WTC11 (cell line): ENCODE measurements at regions not wholly inside any gene's neighbourhood (a gene's known extent, or its start where the extent isn't known, plus 50 kb on each side); places are given as distances from the start of the nearest gene placed in this dataset.
"Not testable (repeated sequence)": the region's sequence is repeated elsewhere in the genome, so short reads cannot be mapped to it uniquely, and the experiment has no call there.

Experiments
- ATAC-seq: fragments of 200-7000 bp; cut with Tn5 transposase; 2 replicates; pipeline ENCODE4 v1.10.0; 2021; ENCODE audit warnings: mild to moderate bottlenecking, moderate library complexity
- CTCF ChIA-PET: fragments of 300-600 bp; sonication (Branson Sonifier 250); formaldehyde crosslinking; loops from one replicate; lab custom pipeline; 2021; ENCODE audit warnings: antibody characterized with exemption; lab: Charles Lee
- POLR2A ChIA-PET: fragments of 350-600 bp; sonication (Branson Sonifier 250); formaldehyde crosslinking; loops from one replicate; lab custom pipeline; 2021; ENCODE audit warnings: antibody characterized with exemption; lab: Charles Lee
- DNase-seq: peaks from one replicate; pipeline ENCODE4 v3.0.0; 2021; ENCODE audit warnings: low spot score
- H3K27ac Mint-ChIP-seq: 2 replicates; pipeline ENCODE4 v1.8.0; 2021; ENCODE audit warnings: mixed read lengths
- H3K27me3 Mint-ChIP-seq: 2 replicates; pipeline ENCODE4 v1.8.0; 2021; ENCODE audit warnings: low read depth, mild to moderate bottlenecking, moderate library complexity, mixed read lengths
- H3K36me3 Mint-ChIP-seq: 2 replicates; pipeline ENCODE4 v1.8.0; 2021; ENCODE audit warnings: mixed read lengths
- H3K4me1 Mint-ChIP-seq: 2 replicates; pipeline ENCODE4 v1.8.0; 2022; ENCODE audit warnings: mixed read lengths
- H3K4me3 Mint-ChIP-seq: 2 replicates; pipeline ENCODE4 v1.8.0; 2021; ENCODE audit warnings: mild to moderate bottlenecking, moderate library complexity, mixed read lengths
- H3K9me3 Mint-ChIP-seq: 2 replicates; pipeline ENCODE4 v1.8.0; 2021; ENCODE audit warnings: mixed read lengths
- ATF1 ChIP-seq: sonication (generic); formaldehyde crosslinking; IDR thresholded peaks from 2 replicates; pipeline ENCODE4 v1.8.1; 2023; ENCODE audit warnings: mild to moderate bottlenecking, moderate library complexity, missing genetic modification reagents
- CTCF ChIP-seq: fragments of 200-600 bp; IDR thresholded peaks from 2 replicates; pipeline ENCODE4 v1.8.0; 2022; ENCODE audit warnings: antibody characterized with exemption
- ELF4 ChIP-seq: sonication (generic); formaldehyde crosslinking; IDR thresholded peaks from 2 replicates; pipeline ENCODE4 v1.8.1; 2022; ENCODE audit warnings: low read depth, mild to moderate bottlenecking, moderate library complexity, missing genetic modification reagents
- EMX1 ChIP-seq: fragments of 250-450 bp; sonication (Bioruptor Pico); IDR thresholded peaks from 2 replicates; pipeline ENCODE4 v1.8.0; 2021; ENCODE audit warnings: mild to moderate bottlenecking
- ETV6 ChIP-seq: sonication (generic); formaldehyde crosslinking; IDR thresholded peaks from 2 replicates; pipeline ENCODE4 v1.8.1; 2022; ENCODE audit warnings: mild to moderate bottlenecking, missing genetic modification reagents
- GTF2I ChIP-seq: fragments of 250-450 bp; sonication (Bioruptor Pico); conservative IDR thresholded peaks from 2 replicates; pipeline ENCODE4 v1.4.0; 2021; ENCODE audit warnings: mild to moderate bottlenecking
- JAZF1 ChIP-seq: fragments of 250-450 bp; sonication (Bioruptor Pico); IDR thresholded peaks from 2 replicates; pipeline ENCODE4 v1.9.0; 2021; ENCODE audit warnings: moderate library complexity, mild to moderate bottlenecking, inconsistent platforms
- KAT7 ChIP-seq: sonication (generic); formaldehyde crosslinking; IDR thresholded peaks from 2 replicates; pipeline ENCODE4 v1.8.1; 2023; ENCODE audit warnings: missing genetic modification reagents, mild to moderate bottlenecking, borderline replicate concordance
- SP1 ChIP-seq: sonication (generic); formaldehyde crosslinking; conservative IDR thresholded peaks from 2 replicates; pipeline ENCODE4 v1.8.1; 2022; ENCODE audit warnings: missing genetic modification reagents
- TCF7 ChIP-seq: sonication (generic); formaldehyde crosslinking; IDR thresholded peaks from 2 replicates; pipeline ENCODE4 v1.8.0; 2022; ENCODE audit warnings: mild to moderate bottlenecking, low read depth, missing genetic modification reagents, moderate library complexity
- USF2 ChIP-seq: sonication (generic); formaldehyde crosslinking; IDR thresholded peaks from 2 replicates; pipeline ENCODE4 v1.8.1; 2023; ENCODE audit warnings: mild to moderate bottlenecking, missing genetic modification reagents, moderate library complexity
- ZBTB21 ChIP-seq: sonication (generic); formaldehyde crosslinking; IDR thresholded peaks from 2 replicates; pipeline ENCODE4 v1.8.1; 2023; ENCODE audit warnings: mild to moderate bottlenecking, missing genetic modification reagents, borderline replicate concordance
- ZNF263 ChIP-seq: sonication (generic); formaldehyde crosslinking; IDR thresholded peaks from 2 replicates; pipeline ENCODE4 v1.8.1; 2022; ENCODE audit warnings: low read depth, mild to moderate bottlenecking, moderate library complexity, missing genetic modification reagents
- TF ChIP-seq, protein P1 (sequence below): sonication (generic); formaldehyde crosslinking; conservative IDR thresholded peaks from 2 replicates; pipeline ENCODE4 v1.8.1; 2022; ENCODE audit warnings: mild to moderate bottlenecking, missing genetic modification reagents
- TF ChIP-seq, protein P2 (sequence below): fragments of 250-450 bp; sonication (Bioruptor Pico); IDR thresholded peaks from 2 replicates; pipeline ENCODE4 v1.9.0; 2021; ENCODE audit warnings: moderate library complexity, mild to moderate bottlenecking, inconsistent platforms, borderline replicate concordance
- TF ChIP-seq, protein P3 (sequence below): sonication (generic); formaldehyde crosslinking; IDR thresholded peaks from 2 replicates; pipeline ENCODE4 v1.8.1; 2023; ENCODE audit warnings: mild to moderate bottlenecking, moderate library complexity, missing genetic modification reagents
- TF ChIP-seq, protein P4 (sequence below): sonication (generic); formaldehyde crosslinking; conservative IDR thresholded peaks from 2 replicates; pipeline ENCODE4 v1.8.1; 2023; ENCODE audit warnings: mild to moderate bottlenecking, low read depth, missing genetic modification reagents, moderate library complexity

- Mint-ChIP-seq H3K36me3 (0 out of 2 replicates have a peak, but pooled peaks cover 5% of the 10 kb centered on the region), H3K9me3 (peaks cover 20% of the 10 kb centered on the region), H3K27ac (no peak overlapping the region), H3K4me1 (no peaks in the 10 kb centered on the region), H3K27me3 (no peaks in the 10 kb centered on the region), H3K4me3 (no peak overlapping the region)
- DNase-seq (no peak), ATAC-seq (no peak)
- ChIA-PET CTCF (no interaction called here), POLR2A (no interaction called here)
- no peak for TF ChIP-seq ATF1
- TF ChIP-seq GTF2I, result no peak
- TF ChIP-seq, protein P1, sequence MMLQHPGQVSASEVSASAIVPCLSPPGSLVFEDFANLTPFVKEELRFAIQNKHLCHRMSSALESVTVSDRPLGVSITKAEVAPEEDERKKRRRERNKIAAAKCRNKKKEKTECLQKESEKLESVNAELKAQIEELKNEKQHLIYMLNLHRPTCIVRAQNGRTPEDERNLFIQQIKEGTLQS (CRISPR knock-in tag), result no peak
- TF ChIP-seq, protein P2, sequence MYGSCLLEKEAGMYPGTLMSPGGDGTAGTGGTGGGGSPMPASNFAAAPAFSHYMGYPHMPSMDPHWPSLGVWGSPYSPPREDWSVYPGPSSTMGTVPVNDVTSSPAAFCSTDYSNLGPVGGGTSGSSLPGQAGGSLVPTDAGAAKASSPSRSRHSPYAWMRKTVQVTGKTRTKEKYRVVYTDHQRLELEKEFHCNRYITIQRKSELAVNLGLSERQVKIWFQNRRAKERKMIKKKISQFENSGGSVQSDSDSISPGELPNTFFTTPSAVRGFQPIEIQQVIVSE, result no peak
- no peak for TF ChIP-seq SP1 (CRISPR knock-in tag)
- no peak for TF ChIP-seq ZNF263 (CRISPR knock-in tag)
- TF ChIP-seq JAZF1, result no peak
- TF ChIP-seq, protein P3, sequence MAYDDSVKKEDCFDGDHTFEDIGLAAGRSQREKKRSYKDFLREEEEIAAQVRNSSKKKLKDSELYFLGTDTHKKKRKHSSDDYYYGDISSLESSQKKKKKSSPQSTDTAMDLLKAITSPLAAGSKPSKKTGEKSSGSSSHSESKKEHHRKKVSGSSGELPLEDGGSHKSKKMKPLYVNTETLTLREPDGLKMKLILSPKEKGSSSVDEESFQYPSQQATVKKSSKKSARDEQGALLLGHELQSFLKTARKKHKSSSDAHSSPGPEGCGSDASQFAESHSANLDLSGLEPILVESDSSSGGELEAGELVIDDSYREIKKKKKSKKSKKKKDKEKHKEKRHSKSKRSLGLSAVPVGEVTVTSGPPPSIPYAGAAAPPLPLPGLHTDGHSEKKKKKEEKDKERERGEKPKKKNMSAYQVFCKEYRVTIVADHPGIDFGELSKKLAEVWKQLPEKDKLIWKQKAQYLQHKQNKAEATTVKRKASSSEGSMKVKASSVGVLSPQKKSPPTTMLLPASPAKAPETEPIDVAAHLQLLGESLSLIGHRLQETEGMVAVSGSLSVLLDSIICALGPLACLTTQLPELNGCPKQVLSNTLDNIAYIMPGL (CRISPR knock-in tag), result no peak
- TF ChIP-seq ZBTB21 (CRISPR knock-in tag), result no peak
- no peak for TF ChIP-seq KAT7
Measured at GRCh38 chr10:3563298-3563697, 221.7 kb downstream of the KLF6 start.

GRCh38 chr10:3560628-3561027 lies 224.4 kb downstream of the KLF6 start:
- H3K27me3 Mint-ChIP-seq, H3K4me3 Mint-ChIP-seq, H3K4me1 Mint-ChIP-seq, ATAC-seq, H3K27ac Mint-ChIP-seq, H3K36me3 Mint-ChIP-seq, POLR2A ChIA-PET, CTCF ChIA-PET, DNase-seq: not testable (repeated sequence)
- peaks cover 11% of the 10 kb centered on the region for H3K9me3 Mint-ChIP-seq

GRCh38 chr10:3559527-3559926 lies 225.5 kb downstream of the KLF6 start:
- TF ChIP-seq, protein P4, sequence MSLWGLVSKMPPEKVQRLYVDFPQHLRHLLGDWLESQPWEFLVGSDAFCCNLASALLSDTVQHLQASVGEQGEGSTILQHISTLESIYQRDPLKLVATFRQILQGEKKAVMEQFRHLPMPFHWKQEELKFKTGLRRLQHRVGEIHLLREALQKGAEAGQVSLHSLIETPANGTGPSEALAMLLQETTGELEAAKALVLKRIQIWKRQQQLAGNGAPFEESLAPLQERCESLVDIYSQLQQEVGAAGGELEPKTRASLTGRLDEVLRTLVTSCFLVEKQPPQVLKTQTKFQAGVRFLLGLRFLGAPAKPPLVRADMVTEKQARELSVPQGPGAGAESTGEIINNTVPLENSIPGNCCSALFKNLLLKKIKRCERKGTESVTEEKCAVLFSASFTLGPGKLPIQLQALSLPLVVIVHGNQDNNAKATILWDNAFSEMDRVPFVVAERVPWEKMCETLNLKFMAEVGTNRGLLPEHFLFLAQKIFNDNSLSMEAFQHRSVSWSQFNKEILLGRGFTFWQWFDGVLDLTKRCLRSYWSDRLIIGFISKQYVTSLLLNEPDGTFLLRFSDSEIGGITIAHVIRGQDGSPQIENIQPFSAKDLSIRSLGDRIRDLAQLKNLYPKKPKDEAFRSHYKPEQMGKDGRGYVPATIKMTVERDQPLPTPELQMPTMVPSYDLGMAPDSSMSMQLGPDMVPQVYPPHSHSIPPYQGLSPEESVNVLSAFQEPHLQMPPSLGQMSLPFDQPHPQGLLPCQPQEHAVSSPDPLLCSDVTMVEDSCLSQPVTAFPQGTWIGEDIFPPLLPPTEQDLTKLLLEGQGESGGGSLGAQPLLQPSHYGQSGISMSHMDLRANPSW (CRISPR knock-in tag), result no peak
- TF ChIP-seq EMX1 (CRISPR knock-in tag) (no peak), USF2 (no peak), ELF4 (no peak), GTF2I (no peak), TCF7 (CRISPR knock-in tag) (no peak), CTCF (no peak), ETV6 (CRISPR knock-in tag) (no peak)
- Mint-ChIP-seq H3K27me3 (no peaks in the 10 kb centered on the region), H3K4me3 (no peak overlapping the region), H3K27ac (no peak overlapping the region), H3K4me1 (no peaks in the 10 kb centered on the region), H3K9me3 (peaks cover 6% of the 10 kb centered on the region), H3K36me3 (no peaks in the 10 kb centered on the region)
- ChIA-PET CTCF (no interaction called here), POLR2A (no interaction called here)
- DNase-seq (no peak), ATAC-seq (no peak)
